Muscle layer of duodenum (tissue), 2 donors: ENCODE measurements at regions not wholly inside any gene's neighbourhood (a gene's known extent, or its start where the extent isn't known, plus 50 kb on each side); places are given as distances from the start of the nearest gene placed in this dataset.
"Not testable (repeated sequence)": the region's sequence is repeated elsewhere in the genome, so short reads cannot be mapped to it uniquely, and the experiment has no call there.

Source experiments
- H3K27ac ChIP-seq: one replicate; pipeline ENCODE4 v1.7.0; 2013; ENCODE audit warnings: mild to moderate bottlenecking, low read length
- H3K27me3 ChIP-seq: one replicate; pipeline ENCODE4 v1.7.0; 2013; ENCODE audit warnings: low read depth, mild to moderate bottlenecking, control low read depth, low read length
- H3K36me3 ChIP-seq, 2 donors: one replicate each; pipeline ENCODE4 v1.7.0; 2013; ENCODE audit warnings: low read length in 2 of 2, control low read depth in 1 of 2, mild to moderate bottlenecking in 1 of 2; ENCODE audit not compliant: insufficient read depth in 2 of 2, control insufficient read depth in 1 of 2
- H3K4me1 ChIP-seq, 2 donors: one replicate each; pipeline ENCODE4 v1.7.0; 2013; ENCODE audit warnings: low read length in 2 of 2, mild to moderate bottlenecking in 2 of 2, control low read depth in 1 of 2, moderate library complexity in 1 of 2; ENCODE audit not compliant: insufficient read depth in 2 of 2, control insufficient read depth in 1 of 2
- H3K4me3 ChIP-seq, 2 donors: one replicate each; pipeline ENCODE4 v1.7.0; 2013; ENCODE audit warnings: low read length in 2 of 2, low read depth in 1 of 2, mild to moderate bottlenecking in 1 of 2
- H3K9me3 ChIP-seq, 2 donors: one replicate each; pipeline ENCODE4 v1.7.0; 2013; ENCODE audit warnings: low read length in 2 of 2, control low read depth in 1 of 2, mild to moderate bottlenecking in 1 of 2; ENCODE audit not compliant: control insufficient read depth in 1 of 2
- donor health status: healthy.

- Histone ChIP-seq H3K9me3 (peaks cover 6 to 21% of the 10 kb centered on the region in 2 donors), H3K27me3 (no peaks in the 10 kb centered on the region), H3K36me3 (no peaks in the 10 kb centered on the region), H3K4me1 (no peaks in the 10 kb centered on the region), H3K4me3 (no peak overlapping the region), H3K27ac (no peak overlapping the region)
These were observed 79.1 kb downstream of the MRPL36 start for GRCh38 chr5:1720396-1721110.

GRCh38 chr5:1719860-1720259 is 79.8 kb downstream of the MRPL36 start:
- Histone ChIP-seq H3K9me3 (peaks cover 6 to 21% of the 10 kb centered on the region in 2 donors), H3K4me1 (no peaks in the 10 kb centered on the region), H3K4me3 (no peak overlapping the region), H3K36me3 (no peaks in the 10 kb centered on the region), H3K27me3 (no peaks in the 10 kb centered on the region), H3K27ac (no peak overlapping the region)

DNA sequence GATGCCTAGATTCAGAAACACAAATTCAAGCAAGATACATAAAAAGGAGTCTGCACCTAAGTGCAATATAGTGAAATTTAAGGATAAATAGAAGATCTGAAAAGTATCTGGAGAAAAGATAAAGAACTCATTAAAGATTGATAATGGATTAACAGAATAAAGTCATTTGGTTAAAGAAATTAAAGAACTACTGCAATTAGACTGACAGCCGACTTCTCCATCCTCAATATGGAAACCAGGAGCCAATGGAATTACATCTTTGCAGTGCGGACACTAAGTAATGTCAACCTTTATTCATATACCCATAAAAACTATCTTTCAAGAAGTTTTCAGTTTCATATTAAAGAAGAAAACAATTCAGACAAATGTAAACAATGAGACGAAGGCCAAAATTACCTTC is 81.0 kb downstream of the MRPL36 start:
- Histone ChIP-seq H3K36me3 (no peaks in the 10 kb centered on the region), H3K27ac (no peak overlapping the region), H3K4me3 (no peak overlapping the region), H3K4me1 (no peaks in the 10 kb centered on the region), H3K9me3 (peaks cover 6 to 21% of the 10 kb centered on the region in 2 donors), H3K27me3 (no peaks in the 10 kb centered on the region)

- H3K9me3 ChIP-seq, H3K4me3 ChIP-seq, H3K4me1 ChIP-seq, H3K27ac ChIP-seq, H3K27me3 ChIP-seq, H3K36me3 ChIP-seq: not testable (repeated sequence)
These were observed 89.5 kb downstream of the MRPL36 start for GRCh38 chr5:1710091-1710490.

GRCh38 chr5:1709171-1709803 is 90.3 kb downstream of the MRPL36 start:
- Histone ChIP-seq H3K9me3 (no peaks in the 10 kb centered on the region), H3K27ac (no peak overlapping the region), H3K27me3 (peaks cover 9% of the 10 kb centered on the region), H3K4me3 (no peak overlapping the region), H3K4me1 (no peaks in the 10 kb centered on the region), H3K36me3 (no peaks in the 10 kb centered on the region)

DNA sequence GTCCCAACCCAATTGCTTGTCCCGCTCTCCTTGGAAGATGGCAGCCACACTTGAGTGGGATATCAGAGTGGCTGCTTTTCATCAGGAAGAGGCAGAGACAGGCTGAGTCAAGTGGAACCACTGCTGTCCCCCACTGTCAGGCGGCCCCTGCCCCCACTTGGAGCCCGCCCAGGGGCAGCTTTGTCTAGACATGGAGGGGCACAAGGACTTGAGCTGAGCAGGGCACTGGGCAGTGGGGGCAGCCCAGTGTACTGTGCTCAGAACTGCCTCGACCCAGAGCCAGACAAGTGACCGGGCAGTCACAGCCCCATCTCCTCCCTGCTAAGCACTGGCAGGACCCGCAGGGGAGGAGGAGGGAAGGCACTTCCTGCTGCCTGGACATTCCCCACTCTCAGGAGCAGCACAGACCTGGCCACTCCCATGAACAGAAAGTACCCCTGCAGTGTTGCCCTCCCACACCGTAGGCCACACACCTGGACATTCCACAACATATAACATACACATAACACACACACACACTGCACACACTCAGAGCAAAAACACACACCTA is 91.0 kb downstream of the MRPL36 start:
- H3K4me1 ChIP-seq, result no peaks in the 10 kb centered on the region
- no peak overlapping the region for H3K27ac ChIP-seq
- no peaks in the 10 kb centered on the region for H3K36me3 ChIP-seq
- H3K4me3 ChIP-seq, result no peak overlapping the region
- H3K9me3 ChIP-seq, result no peaks in the 10 kb centered on the region
- H3K27me3 ChIP-seq, result peaks cover 9% of the 10 kb centered on the region

- Histone ChIP-seq H3K27me3 (peaks cover 9% of the 10 kb centered on the region), H3K9me3 (no peaks in the 10 kb centered on the region), H3K4me3 (no peak overlapping the region), H3K4me1 (no peaks in the 10 kb centered on the region), H3K27ac (no peak overlapping the region), H3K36me3 (no peaks in the 10 kb centered on the region)
These were observed 92.2 kb downstream of the MRPL36 start for GRCh38 chr5:1707467-1707866.

- H3K27me3 ChIP-seq, result peaks cover 9% of the 10 kb centered on the region
- H3K4me1 ChIP-seq, result no peaks in the 10 kb centered on the region
- no peaks in the 10 kb centered on the region for H3K36me3 ChIP-seq
- H3K4me3 ChIP-seq, result no peak overlapping the region
- H3K27ac ChIP-seq, result no peak overlapping the region
- H3K9me3 ChIP-seq, result no peaks in the 10 kb centered on the region
These were observed 93.2 kb downstream of the MRPL36 start for GRCh38 chr5:1706428-1706827.

DNA sequence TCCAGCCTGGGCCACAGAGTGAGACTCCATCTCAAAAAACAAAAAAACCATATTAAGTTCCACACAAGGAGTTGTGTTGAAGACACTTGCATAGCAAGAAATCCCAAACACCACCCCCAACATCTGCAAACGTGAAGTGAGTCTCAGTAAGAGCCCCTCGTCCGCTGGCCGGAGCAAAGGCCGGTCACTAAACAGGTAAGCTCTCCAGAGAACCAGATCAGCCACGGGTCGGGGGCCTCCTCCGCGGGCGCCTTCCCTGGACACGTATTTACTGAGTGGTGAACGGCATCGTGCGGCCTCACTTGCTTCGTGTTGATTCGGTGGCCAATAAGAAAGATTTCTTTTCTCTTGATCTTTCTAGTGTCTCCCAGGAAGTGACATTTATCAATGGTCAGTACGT is 93.6 kb downstream of the MRPL36 start:
- no peaks in the 10 kb centered on the region for H3K9me3 ChIP-seq

DNA sequence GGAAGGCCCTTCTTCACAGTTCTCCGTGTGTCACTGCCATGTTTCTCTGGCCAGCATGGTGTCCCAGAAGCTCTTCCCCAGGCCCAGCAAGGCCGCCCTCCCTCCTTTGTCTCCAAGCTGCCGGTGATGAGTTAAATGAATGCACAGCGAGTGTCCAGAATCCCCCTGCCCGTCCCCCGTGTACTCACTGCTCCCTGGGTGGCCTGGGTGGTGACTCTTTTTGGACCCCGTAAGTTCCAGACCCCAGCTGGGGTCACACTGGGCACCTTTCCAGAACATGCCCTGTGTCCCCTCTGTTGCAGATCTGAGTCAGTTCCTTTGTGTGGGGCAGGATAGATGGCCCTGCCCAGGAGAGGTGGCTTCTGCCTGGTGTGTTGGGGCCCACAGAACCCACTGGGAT is 95.0 kb downstream of the MRPL36 start:
- H3K9me3 ChIP-seq, result no peaks in the 10 kb centered on the region
- H3K4me3 ChIP-seq, result no peak overlapping the region
- no peaks in the 10 kb centered on the region for H3K4me1 ChIP-seq
- H3K36me3 ChIP-seq, result no peaks in the 10 kb centered on the region
- peaks cover 9% of the 10 kb centered on the region for H3K27me3 ChIP-seq
- no peak overlapping the region for H3K27ac ChIP-seq

More for the DNA sequence above, 93.6 kb downstream of the MRPL36 start:
- Histone ChIP-seq H3K36me3 (no peaks in the 10 kb centered on the region), H3K4me3 (no peak overlapping the region), H3K4me1 (no peaks in the 10 kb centered on the region), H3K27me3 (peaks cover 9% of the 10 kb centered on the region), H3K27ac (no peak overlapping the region)

DNA sequence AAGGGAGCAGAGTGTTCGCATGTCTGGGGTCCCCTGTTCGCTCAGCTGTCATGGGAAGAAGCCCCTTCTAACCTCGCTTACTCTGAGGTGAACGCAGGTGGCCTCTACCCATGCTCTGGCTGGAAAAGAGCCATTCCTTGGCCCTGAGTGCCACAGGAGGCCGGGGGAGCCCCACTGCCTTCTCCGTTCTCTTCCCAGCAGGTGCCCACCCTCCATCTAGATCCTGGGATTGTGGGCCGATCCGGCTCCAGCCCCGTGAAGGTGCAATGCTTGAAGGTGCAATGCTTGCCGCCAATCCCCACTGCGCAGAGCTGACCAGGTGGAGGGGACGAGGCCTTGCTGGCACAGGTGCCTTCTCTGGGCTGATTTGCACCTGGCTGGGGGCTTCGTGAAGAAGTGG is 95.4 kb downstream of the MRPL36 start:
- no peaks in the 10 kb centered on the region for H3K9me3 ChIP-seq
- H3K27me3 ChIP-seq, result peaks cover 6% of the 10 kb centered on the region
- H3K27ac ChIP-seq, result no peak overlapping the region
- no peak overlapping the region for H3K4me3 ChIP-seq
- H3K36me3 ChIP-seq, result no peaks in the 10 kb centered on the region
- H3K4me1 ChIP-seq, result no peaks in the 10 kb centered on the region
